ENCODE measurements at regions not wholly inside any gene's neighbourhood (a gene's known extent, or its start where the extent isn't known, plus 50 kb on each side); places are given as distances from the start of the nearest gene placed in this dataset.

GRCh38 chr1:219810451-219810850 is 117.9 kb downstream of the SLC30A10 start:
- Histone ChIP-seq H3K9me3 (ENCODE audit: insufficient read depth, low read depth, low read length) (no peaks in the 10 kb centered on the region), H3F3A (ENCODE audit: low read depth) (no peaks in the 10 kb centered on the region), H3K4me2 (ENCODE audit: low read depth, low read length, poor library complexity, severe bottlenecking) (no peak overlapping the region), H3K36me3 (ENCODE audit: insufficient read depth, low read length) (no peaks in the 10 kb centered on the region), H2AFZ (ENCODE audit: low read length) (no peak overlapping the region), H3K4me3 (ENCODE audit: low read length, poor library complexity, severe bottlenecking) (no peak overlapping the region), H3K79me2 (ENCODE audit: insufficient read depth, low read length) (no peaks in the 10 kb centered on the region), H3K4me1 (ENCODE audit: insufficient read depth, low read length, poor library complexity, severe bottlenecking) (peaks cover 3% of the 10 kb centered on the region), H3K27me3 (ENCODE audit: insufficient read depth, low read length, poor library complexity, severe bottlenecking) (no peaks in the 10 kb centered on the region), H3K9me2 (replicated peaks; ENCODE audit: low read depth, low read length) (no peaks in the 10 kb centered on the region), H4K20me1 (ENCODE audit: insufficient read depth, low read length, poor library complexity, severe bottlenecking) (no peaks in the 10 kb centered on the region), H3K9ac (ENCODE audit: low read depth, low read length, poor library complexity, severe bottlenecking) (no peak overlapping the region)
- no peak for TF ChIP-seq CTCF (conservative IDR thresholded peaks at IDR 0.05; ENCODE audit: low read length)
- TF ChIP-seq EZH2phosphoT487 (IDR thresholded peaks at IDR 0.05; ENCODE audit: borderline replicate concordance) = no peak

GRCh38 chr1:219808790-219809189 is 119.6 kb downstream of the SLC30A10 start:
- Histone ChIP-seq H3K4me3 (ENCODE audit: low read length, poor library complexity, severe bottlenecking) (no peak overlapping the region), H2AFZ (ENCODE audit: low read length) (no peak overlapping the region), H3K79me2 (ENCODE audit: insufficient read depth, low read length) (no peaks in the 10 kb centered on the region), H3K9me3 (ENCODE audit: insufficient read depth, low read depth, low read length) (no peaks in the 10 kb centered on the region), H4K20me1 (ENCODE audit: insufficient read depth, low read length, poor library complexity, severe bottlenecking) (no peaks in the 10 kb centered on the region), H3F3A (ENCODE audit: low read depth) (no peaks in the 10 kb centered on the region), H3K9ac (ENCODE audit: low read depth, low read length, poor library complexity, severe bottlenecking) (no peak overlapping the region), H3K4me1 (ENCODE audit: insufficient read depth, low read length, poor library complexity, severe bottlenecking) (peaks cover 3% of the 10 kb centered on the region), H3K36me3 (ENCODE audit: insufficient read depth, low read length) (no peaks in the 10 kb centered on the region), H3K4me2 (ENCODE audit: low read depth, low read length, poor library complexity, severe bottlenecking) (no peak overlapping the region), H3K9me2 (replicated peaks; ENCODE audit: low read depth, low read length) (no peaks in the 10 kb centered on the region), H3K27me3 (ENCODE audit: insufficient read depth, low read length, poor library complexity, severe bottlenecking) (no peaks in the 10 kb centered on the region)
- no peak for TF ChIP-seq CTCF (conservative IDR thresholded peaks at IDR 0.05; ENCODE audit: low read length)

- H2AFZ ChIP-seq (ENCODE audit: low read length) = no peak overlapping the region
- no peak overlapping the region for H3K4me2 ChIP-seq (ENCODE audit: low read depth, low read length, poor library complexity, severe bottlenecking)
- H3K27me3 ChIP-seq (ENCODE audit: insufficient read depth, low read length, poor library complexity, severe bottlenecking) = no peaks in the 10 kb centered on the region
- no peaks in the 10 kb centered on the region for H4K20me1 ChIP-seq (ENCODE audit: insufficient read depth, low read length, poor library complexity, severe bottlenecking)
- no peak overlapping the region for H3K9ac ChIP-seq (ENCODE audit: low read depth, low read length, poor library complexity, severe bottlenecking)
- H3F3A ChIP-seq (ENCODE audit: low read depth) = no peaks in the 10 kb centered on the region
- H3K4me1 ChIP-seq (ENCODE audit: insufficient read depth, low read length, poor library complexity, severe bottlenecking) = no peaks in the 10 kb centered on the region
- no peak for TF ChIP-seq CTCF (conservative IDR thresholded peaks at IDR 0.05; ENCODE audit: low read length)
- TF ChIP-seq EZH2phosphoT487 (IDR thresholded peaks at IDR 0.05; ENCODE audit: borderline replicate concordance) = no peak
- H3K9me2 ChIP-seq (replicated peaks; ENCODE audit: low read depth, low read length) = no peaks in the 10 kb centered on the region
- no peaks in the 10 kb centered on the region for H3K36me3 ChIP-seq (ENCODE audit: insufficient read depth, low read length)
- no peak overlapping the region for H3K4me3 ChIP-seq (ENCODE audit: low read length, poor library complexity, severe bottlenecking)
- H3K79me2 ChIP-seq (ENCODE audit: insufficient read depth, low read length) = no peaks in the 10 kb centered on the region
- H3K9me3 ChIP-seq (ENCODE audit: insufficient read depth, low read depth, low read length) = no peaks in the 10 kb centered on the region
These were observed 121.7 kb downstream of the SLC30A10 start for GRCh38 chr1:219806642-219807041.
